ENCODE measurements at regions not wholly inside any gene's neighbourhood (a gene's known extent, or its start where the extent isn't known, plus 50 kb on each side); places are given as distances from the start of the nearest gene placed in this dataset.

GRCh38 chr13:71015021-71015420, 852.0 kb downstream of the DACH1 start:
- Histone ChIP-seq H3K36me3 (ENCODE audit: insufficient read depth) (no peaks in the 10 kb centered on the region), H2AFZ (ENCODE audit: low read depth) (no peak overlapping the region), H4K20me1 (ENCODE audit: insufficient read depth) (no peaks in the 10 kb centered on the region), H3K79me2 (ENCODE audit: insufficient read depth, low read depth) (no peaks in the 10 kb centered on the region), H3K27me3 (ENCODE audit: insufficient read depth, low read depth) (no peaks in the 10 kb centered on the region), H3K4me2 (no peak overlapping the region), H3K27ac (no peak overlapping the region), H3K4me3 (IDR thresholded peaks at IDR 0.05; ENCODE audit: insufficient read depth, low read depth, low read length) (no peak overlapping the region), H3K4me1 (ENCODE audit: low read depth, poor library complexity, severe bottlenecking) (no peaks in the 10 kb centered on the region), H3K9ac (no peak overlapping the region)
- no peak for TF ChIP-seq CTCF (conservative IDR thresholded peaks at IDR 0.05; ENCODE audit: low read depth, low read length)

GRCh38 chr13:71005919-71006318, 861.1 kb downstream of the DACH1 start:
- TF ChIP-seq CTCF (conservative IDR thresholded peaks at IDR 0.05; ENCODE audit: low read depth, low read length), result no peak
- no peak overlapping the region for H2AFZ ChIP-seq (ENCODE audit: low read depth)
- no peaks in the 10 kb centered on the region for H3K36me3 ChIP-seq (ENCODE audit: insufficient read depth)
- H3K4me1 ChIP-seq (ENCODE audit: low read depth, poor library complexity, severe bottlenecking), result no peaks in the 10 kb centered on the region
- no peaks in the 10 kb centered on the region for H3K79me2 ChIP-seq (ENCODE audit: insufficient read depth, low read depth)
- H3K4me2 ChIP-seq, result no peak overlapping the region
- no peaks in the 10 kb centered on the region for H3K27me3 ChIP-seq (ENCODE audit: insufficient read depth, low read depth)
- H4K20me1 ChIP-seq (ENCODE audit: insufficient read depth), result no peaks in the 10 kb centered on the region
- H3K27ac ChIP-seq, result no peak overlapping the region
- H3K4me3 ChIP-seq (IDR thresholded peaks at IDR 0.05; ENCODE audit: insufficient read depth, low read depth, low read length), result no peak overlapping the region
- H3K9ac ChIP-seq, result no peak overlapping the region

- Histone ChIP-seq H3K4me2 (no peak overlapping the region), H3K79me2 (ENCODE audit: insufficient read depth, low read depth) (no peaks in the 10 kb centered on the region), H3K36me3 (ENCODE audit: insufficient read depth) (no peaks in the 10 kb centered on the region), H2AFZ (ENCODE audit: low read depth) (no peak overlapping the region), H3K4me1 (ENCODE audit: low read depth, poor library complexity, severe bottlenecking) (no peaks in the 10 kb centered on the region), H4K20me1 (ENCODE audit: insufficient read depth) (no peaks in the 10 kb centered on the region), H3K27me3 (ENCODE audit: insufficient read depth, low read depth) (no peaks in the 10 kb centered on the region), H3K27ac (no peak overlapping the region), H3K4me3 (IDR thresholded peaks at IDR 0.05; ENCODE audit: insufficient read depth, low read depth, low read length) (no peak overlapping the region), H3K9ac (no peak overlapping the region)
- TF ChIP-seq CTCF (conservative IDR thresholded peaks at IDR 0.05; ENCODE audit: low read depth, low read length), result no peak
These were observed 871.7 kb downstream of the DACH1 start for GRCh38 chr13:70995338-70995737.

DNA sequence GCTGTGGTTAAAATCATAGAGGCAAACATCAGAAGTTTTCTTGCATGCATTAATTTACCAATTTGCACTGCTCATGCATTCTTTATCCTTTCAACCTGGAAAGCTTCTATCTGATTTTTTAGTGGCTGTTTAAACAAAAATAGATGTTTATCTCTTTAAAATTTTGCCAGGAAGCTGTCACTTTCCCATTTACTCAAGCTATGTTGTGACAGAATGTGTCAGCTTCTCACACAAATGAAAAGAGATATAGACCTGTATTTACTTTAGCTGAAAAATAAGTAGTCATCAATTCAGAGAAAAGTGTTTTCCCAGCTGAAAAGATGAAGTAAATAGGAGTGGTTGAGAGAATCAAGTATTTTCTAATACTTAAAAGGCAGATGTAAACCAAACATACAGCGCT, 872.8 kb downstream of the DACH1 start:
- no peaks in the 10 kb centered on the region for H4K20me1 ChIP-seq (ENCODE audit: insufficient read depth)
- no peaks in the 10 kb centered on the region for H3K4me1 ChIP-seq (ENCODE audit: low read depth, poor library complexity, severe bottlenecking)
- H2AFZ ChIP-seq (ENCODE audit: low read depth), result no peak overlapping the region
- H3K4me2 ChIP-seq, result no peak overlapping the region
- no peaks in the 10 kb centered on the region for H3K36me3 ChIP-seq (ENCODE audit: insufficient read depth)
- no peak overlapping the region for H3K9ac ChIP-seq
- H3K4me3 ChIP-seq (IDR thresholded peaks at IDR 0.05; ENCODE audit: insufficient read depth, low read depth, low read length), result no peak overlapping the region
- H3K27ac ChIP-seq, result no peak overlapping the region
- TF ChIP-seq CTCF (conservative IDR thresholded peaks at IDR 0.05; ENCODE audit: low read depth, low read length), result no peak
- H3K27me3 ChIP-seq (ENCODE audit: insufficient read depth, low read depth), result no peaks in the 10 kb centered on the region
- no peaks in the 10 kb centered on the region for H3K79me2 ChIP-seq (ENCODE audit: insufficient read depth, low read depth)

GRCh38 chr13:70987043-70987442, 878.8 kb upstream of the KLHL1 start:
- no peak for TF ChIP-seq CTCF (conservative IDR thresholded peaks at IDR 0.05; ENCODE audit: low read depth, low read length)

More at GRCh38 chr13:70987043-70987442, 878.8 kb upstream of the KLHL1 start:
- H3K79me2 ChIP-seq (ENCODE audit: insufficient read depth, low read depth), result no peaks in the 10 kb centered on the region
- H3K36me3 ChIP-seq (ENCODE audit: insufficient read depth), result no peaks in the 10 kb centered on the region
- H3K27ac ChIP-seq, result no peak overlapping the region
- H3K9ac ChIP-seq, result no peak overlapping the region
- no peaks in the 10 kb centered on the region for H3K27me3 ChIP-seq (ENCODE audit: insufficient read depth, low read depth)
- no peak overlapping the region for H3K4me3 ChIP-seq (IDR thresholded peaks at IDR 0.05; ENCODE audit: insufficient read depth, low read depth, low read length)
- H3K4me2 ChIP-seq, result no peak overlapping the region
- H2AFZ ChIP-seq (ENCODE audit: low read depth), result no peak overlapping the region
- no peaks in the 10 kb centered on the region for H3K4me1 ChIP-seq (ENCODE audit: low read depth, poor library complexity, severe bottlenecking)
- H4K20me1 ChIP-seq (ENCODE audit: insufficient read depth), result no peaks in the 10 kb centered on the region
